ENCODE measurements at regions not wholly inside any gene's neighbourhood (a gene's known extent, or its start where the extent isn't known, plus 50 kb on each side); places are given as distances from the start of the nearest gene placed in this dataset.

GRCh38 chr9:13023498-13023897, 248.7 kb downstream of the LURAP1L start:
- Histone ChIP-seq H3K36me3 (no peaks in the 10 kb centered on the region), H3K4me3 (no peak overlapping the region), H3K27me3 (no peaks in the 10 kb centered on the region), H3K4me1 (no peaks in the 10 kb centered on the region), H3K27ac (no peak overlapping the region), H3K9me3 (peaks cover 0 to 5% (median 0%) of the 10 kb centered on the region in 12 donors)
- 93 to 94% (median 94%) methylated on average over 2 of the region's 2 CpGs for WGBS, 4 donors
- no peak for ATAC-seq
- TF ChIP-seq POLR2A (IDR thresholded peaks at IDR 0.05), result no peak
- TF ChIP-seq CTCF (IDR thresholded peaks at IDR 0.05), result no peak
- DNase-seq, result no peak
- intact Hi-C loops (cut with DNase I), result no loop called here

GRCh38 chr9:13026956-13027355, 252.1 kb downstream of the LURAP1L start:
- Histone ChIP-seq H3K27me3 (no peaks in the 10 kb centered on the region), H3K27ac (no peak overlapping the region), H3K4me3 (no peak overlapping the region), H3K36me3 (no peaks in the 10 kb centered on the region), H3K4me1 (no peaks in the 10 kb centered on the region), H3K9me3 (peaks cover 0 to 5% (median 0%) of the 10 kb centered on the region in 12 donors)
- intact Hi-C loops (cut with DNase I), result loop anchor here in 1 of 10 donors (5.0 kb wide), 1 partner anchor 60 kb away; no protein-coding TSS in a partner anchor
- DNase-seq (no peak), ATAC-seq (no peak)
- WGBS, 4 donors, result 65 to 68% (median 67%) methylated on average over 3 of the region's 3 CpGs
- TF ChIP-seq POLR2A (IDR thresholded peaks at IDR 0.05), result no peak
- no peak for TF ChIP-seq CTCF (IDR thresholded peaks at IDR 0.05)

- ATAC-seq, result no peak
- WGBS, 4 donors, result 82 to 86% (median 84%) methylated on average over 6 of the region's 6 CpGs
- no peak overlapping the region for H3K4me3 ChIP-seq
- no peaks in the 10 kb centered on the region for H3K27me3 ChIP-seq
- no peaks in the 10 kb centered on the region for H3K4me1 ChIP-seq
- no peak overlapping the region for H3K27ac ChIP-seq
- intact Hi-C loops (cut with DNase I), result loop anchor here in 1 of 10 donors (5.0 kb wide), 1 partner anchor 59 kb away; no protein-coding TSS in a partner anchor
- peaks cover 0 to 5% (median 0%) of the 10 kb centered on the region in 12 donors for H3K9me3 ChIP-seq
- no peak for DNase-seq
- H3K36me3 ChIP-seq, result no peaks in the 10 kb centered on the region
- no peak for TF ChIP-seq CTCF (IDR thresholded peaks at IDR 0.05)
- no peak for TF ChIP-seq POLR2A (IDR thresholded peaks at IDR 0.05)
Measured at GRCh38 chr9:13027879-13028278, 251.6 kb downstream of the MPDZ start.

- intact Hi-C loops (cut with DNase I), result loop anchor here in 7 of 10 donors (5.0 to 10.0 kb wide), 6 partner anchors 50 to 1732 kb away; no protein-coding TSS in a partner anchor
- Histone ChIP-seq H3K27ac (no peak overlapping the region), H3K9me3 (no peaks in the 10 kb centered on the region), H3K4me1 (peaks cover 0 to 6% (median 0%) of the 10 kb centered on the region in 12 donors), H3K27me3 (no peaks in the 10 kb centered on the region), H3K4me3 (no peak overlapping the region), H3K36me3 (no peaks in the 10 kb centered on the region)
- no peak for TF ChIP-seq POLR2A (IDR thresholded peaks at IDR 0.05)
- no peak for TF ChIP-seq CTCF (IDR thresholded peaks at IDR 0.05)
- DNase-seq (no peak), ATAC-seq (no peak)
- WGBS, 4 donors, result 91 to 94% (median 93%) methylated on average over 8 of the region's 8 CpGs
Measured at GRCh38 chr9:13032585-13032984, 246.9 kb downstream of the MPDZ start.

Measured in heart left ventricle (tissue), 16 donors.